ENCODE measurements at regions not wholly inside any gene's neighbourhood (a gene's known extent, or its start where the extent isn't known, plus 50 kb on each side); places are given as distances from the start of the nearest gene placed in this dataset.

GRCh38 chr18:11533513-11533890, 75.9 kb upstream of the SLC35G4 start:
- DNase-seq (ENCODE audit: low spot score) = no peak
- no peak for TF ChIP-seq CTCF (IDR thresholded peaks at IDR 0.05; ENCODE audit: extremely low read depth, insufficient read depth, missing control alignments)
- in situ Hi-C loops (cut with MboI; ENCODE audit: low pct_unique_long_range_greater_than_20kb, low sequenced_read_pairs, unreplicated experiment) = no loop called here

GRCh38 chr18:11532758-11533512, 76.5 kb upstream of the SLC35G4 start:
- TF ChIP-seq CTCF (IDR thresholded peaks at IDR 0.05; ENCODE audit: extremely low read depth, insufficient read depth, missing control alignments) = no peak
- in situ Hi-C loops (cut with MboI; ENCODE audit: low pct_unique_long_range_greater_than_20kb, low sequenced_read_pairs, unreplicated experiment) = no loop called here
- DNase-seq (ENCODE audit: low spot score) = no peak

DNA sequence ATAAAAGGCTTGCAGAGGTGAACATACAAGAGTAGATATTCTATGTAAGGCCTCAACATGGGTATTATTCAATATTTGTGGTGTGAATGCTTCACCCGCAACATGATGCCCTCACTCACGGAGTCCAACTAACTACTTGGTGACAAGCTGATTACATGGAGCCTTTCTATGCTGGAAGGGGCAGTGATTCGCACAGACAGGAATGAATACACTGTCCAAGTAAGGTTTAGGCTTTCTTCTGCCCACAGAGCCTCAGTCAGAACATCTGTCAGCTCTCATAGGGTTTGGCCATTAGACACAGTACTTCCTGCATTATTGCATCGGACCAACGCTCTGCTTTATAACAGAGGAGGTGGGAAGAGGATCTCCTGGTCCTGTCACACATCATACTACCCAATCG, 80.3 kb upstream of the SLC35G4 start:
- DNase-seq (ENCODE audit: low spot score) = no peak
- in situ Hi-C loops (cut with MboI; ENCODE audit: low pct_unique_long_range_greater_than_20kb, low sequenced_read_pairs, unreplicated experiment) = no loop called here

DNA sequence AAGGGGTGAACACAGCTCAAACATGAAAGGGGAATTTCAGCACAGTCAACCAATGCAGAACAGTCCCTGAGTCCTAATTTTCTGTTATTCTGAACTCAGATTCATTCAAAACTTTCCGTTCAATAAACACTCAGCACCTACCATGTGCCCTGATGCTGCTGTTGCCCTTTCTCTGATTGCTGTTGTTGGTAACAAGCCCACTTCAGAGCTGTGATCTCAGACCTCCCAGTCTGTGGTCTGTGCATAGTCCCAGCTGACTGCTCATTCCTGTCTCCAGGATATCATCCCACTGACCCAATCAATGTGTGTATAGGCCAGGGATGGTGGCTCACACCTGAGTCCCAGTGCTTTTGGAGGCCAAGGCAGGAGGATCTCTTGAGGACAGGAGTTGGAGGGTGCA, 82.7 kb upstream of the SLC35G4 start:
- TF ChIP-seq CTCF (IDR thresholded peaks at IDR 0.05; ENCODE audit: extremely low read depth, insufficient read depth, missing control alignments) = no peak
- in situ Hi-C loops (cut with MboI; ENCODE audit: low pct_unique_long_range_greater_than_20kb, low sequenced_read_pairs, unreplicated experiment) = no loop called here
- no peak for DNase-seq (ENCODE audit: low spot score)

More for the DNA sequence above, 80.3 kb upstream of the SLC35G4 start:
- no peak for TF ChIP-seq CTCF (IDR thresholded peaks at IDR 0.05; ENCODE audit: extremely low read depth, insufficient read depth, missing control alignments)

- in situ Hi-C loops (cut with MboI; ENCODE audit: low pct_unique_long_range_greater_than_20kb, low sequenced_read_pairs, unreplicated experiment) = loop anchor here (25.0 kb wide), 1 partner anchor 212 kb away; no protein-coding TSS in a partner anchor
- no peak for DNase-seq (ENCODE audit: low spot score)
- TF ChIP-seq CTCF (IDR thresholded peaks at IDR 0.05; ENCODE audit: extremely low read depth, insufficient read depth, missing control alignments) = no peak
Measured at GRCh38 chr18:11523804-11524203, 85.6 kb upstream of the SLC35G4 start.

GRCh38 chr18:11522992-11523391, 86.4 kb upstream of the SLC35G4 start:
- TF ChIP-seq CTCF (IDR thresholded peaks at IDR 0.05; ENCODE audit: extremely low read depth, insufficient read depth, missing control alignments) = no peak
- in situ Hi-C loops (cut with MboI; ENCODE audit: low pct_unique_long_range_greater_than_20kb, low sequenced_read_pairs, unreplicated experiment) = loop anchor here (25.0 kb wide), 1 partner anchor 211 kb away; no protein-coding TSS in a partner anchor
- DNase-seq (ENCODE audit: low spot score) = no peak

Data from GM13977 (cell line).